B cell (primary cell): ENCODE measurements at regions not wholly inside any gene's neighbourhood (a gene's known extent, or its start where the extent isn't known, plus 50 kb on each side); places are given as distances from the start of the nearest gene placed in this dataset.

Source experiments
- ATAC-seq: fragments of 200-7000 bp; cut with Tn5 transposase; one replicate; pipeline ENCODE4 v1.10.0; 2021; ENCODE audit warnings: low read depth, mild to moderate bottlenecking, moderate number of reproducible peaks, moderate library complexity
- CTCF ChIA-PET: fragments of 350-600 bp; sonication (Branson Sonifier 250); formaldehyde crosslinking; loops from one replicate; lab custom pipeline; 2021; ENCODE audit warnings: antibody characterized with exemption, inconsistent platforms; lab: Charles Lee
- POLR2A ChIA-PET: fragments of 350-600 bp; sonication (Branson Sonifier 250); formaldehyde crosslinking; loops from one replicate; lab custom pipeline; 2021; ENCODE audit warnings: antibody characterized with exemption; lab: Charles Lee
- DNase-seq: peaks from one replicate; pipeline ENCODE4 v3.0.0; 2013
- H2AFZ ChIP-seq: 2 replicates; pipeline ENCODE4 v1.6.1; 2012; ENCODE audit warnings: mild to moderate bottlenecking, low read depth, low read length; ENCODE audit not compliant: insufficient read depth, poor library complexity, severe bottlenecking
- H3K27ac ChIP-seq, 2 donors: 1 replicate in 1 of 2; 2 replicates in 1 of 2; pipeline ENCODE4 v1.5.1; 2012 to 2013; ENCODE audit warnings: low read length in 2 of 2, mild to moderate bottlenecking in 2 of 2, moderate library complexity in 1 of 2
- H3K27me3 ChIP-seq, 4 experiments: fragments of 200-600 bp in 1 of 4; sonication (generic) in 1 of 4; replicated peaks in 1 of 4; 1 replicate in 2 of 4; 2 replicates in 2 of 4; pipeline versions ENCODE4 v1.6.1 to v1.7.0; 2013 to 2016; ENCODE audit warnings: low read length in 3 of 4, mild to moderate bottlenecking in 2 of 4, mixed read lengths in 1 of 4, moderate library complexity in 1 of 4; ENCODE audit not compliant: insufficient read depth in 4 of 4, control insufficient read depth in 3 of 4; ENCODE audit errors: control extremely low read depth in 1 of 4
- H3K36me3 ChIP-seq, 2 experiments: replicated peaks in 1 of 2; 1 replicate in 1 of 2; 2 replicates in 1 of 2; pipeline versions ENCODE4 v1.6.1 to v1.7.1; 2013; ENCODE audit warnings: low read length in 1 of 2; ENCODE audit not compliant: insufficient read depth in 2 of 2, control insufficient read depth in 1 of 2; ENCODE audit errors: control extremely low read depth in 1 of 2, extremely low read depth in 1 of 2
- H3K4me1 ChIP-seq, 2 donors: fragments of 200-600 bp in 1 of 2; sonication (generic) in 1 of 2; 1 replicate in 1 of 2; 2 replicates in 1 of 2; pipeline versions ENCODE4 v1.5.1 to v1.6.1; 2013 to 2017; ENCODE audit warnings: low read length in 2 of 2; ENCODE audit not compliant: control insufficient read depth in 2 of 2, insufficient read depth in 2 of 2
- H3K4me2 ChIP-seq: replicated peaks from 2 replicates; pipeline ENCODE3; 2012; ENCODE audit warnings: mild to moderate bottlenecking, low read depth, low read length; ENCODE audit not compliant: poor library complexity, severe bottlenecking
- H3K4me3 ChIP-seq, 5 experiments: fragments of 200-600 bp in 1 of 5; sonication (generic) in 1 of 5; 1 replicate in 3 of 5; 2 replicates in 2 of 5; pipeline versions ENCODE4 v1.5.1 to v1.7.0; 2011 to 2016; ENCODE audit warnings: low read length in 4 of 5, mild to moderate bottlenecking in 4 of 5, low read depth in 2 of 5, control low read depth in 1 of 5, moderate library complexity in 1 of 5; ENCODE audit not compliant: insufficient read depth in 1 of 5; ENCODE audit errors: control extremely low read depth in 1 of 5, extremely low read depth in 1 of 5
- H3K79me2 ChIP-seq: fragments of 200-600 bp; sonication (generic); one replicate; pipeline ENCODE4 v1.6.0; 2016; ENCODE audit warnings: low read length; ENCODE audit not compliant: control insufficient read depth, insufficient read depth
- H3K9ac ChIP-seq: fragments of 200-600 bp; sonication (generic); 2 replicates; pipeline ENCODE4 v1.6.1; 2017; ENCODE audit warnings: mild to moderate bottlenecking, low read length, moderate library complexity
- H3K9me3 ChIP-seq, 3 donors: one replicate each; pipeline versions ENCODE4 v1.6.1 to v1.7.1; 2013; ENCODE audit warnings: low read length in 2 of 3; ENCODE audit not compliant: control insufficient read depth in 2 of 3, insufficient read depth in 1 of 3; ENCODE audit errors: control extremely low read depth in 1 of 3
- H4K20me1 ChIP-seq: 2 replicates; pipeline ENCODE4 v1.6.0; 2012; ENCODE audit warnings: mild to moderate bottlenecking, low read length; ENCODE audit not compliant: insufficient read depth, control insufficient read depth, poor library complexity, severe bottlenecking
- H3K27ac Mint-ChIP-seq: one replicate; pipeline ENCODE4 v1.8.0; 2021; ENCODE audit warnings: mixed read lengths
- H3K27me3 Mint-ChIP-seq: one replicate; pipeline ENCODE4 v1.8.0; 2021; ENCODE audit warnings: mixed read lengths
- H3K4me1 Mint-ChIP-seq: one replicate; pipeline ENCODE4 v1.8.0; 2021; ENCODE audit warnings: mixed read lengths
- H3K4me3 Mint-ChIP-seq: one replicate; pipeline ENCODE4 v1.8.0; 2021; ENCODE audit warnings: mixed read lengths
- H3K9me3 Mint-ChIP-seq: one replicate; pipeline ENCODE4 v1.8.0; 2022; ENCODE audit warnings: mixed read lengths; ENCODE audit not compliant: insufficient read depth
- EZH2 ChIP-seq: IDR thresholded peaks from 2 replicates; pipeline ENCODE4 v1.6.1; 2012; ENCODE audit warnings: borderline replicate concordance, low read depth, mild to moderate bottlenecking, moderate library complexity, low read length; ENCODE audit not compliant: insufficient read depth, poor library complexity, severe bottlenecking
- WGBS: methylation state at CpG from one replicate; pipeline ENCODE4 v1.1.5; 2013; ENCODE audit warnings: missing lambda C conversion rate; ENCODE audit not compliant: insufficient coverage; 5-methylcytosine and 5-hydroxymethylcytosine counted together
- intact Hi-C: fragments of 100-400 bp; cut with micrococcal nuclease; formaldehyde crosslinking; loops from one replicate; pipeline ENCODE4 v1.10.0; 2022
- TF ChIP-seq, protein P1 (sequence below): fragments of 200-600 bp; IDR thresholded peaks from one replicate; pipeline ENCODE4 v1.8.0; 2022; ENCODE audit warnings: antibody characterized with exemption, mild to moderate bottlenecking

GRCh38 chr4:85409251-85409650 is 65.7 kb upstream of the ARHGAP24 start:
- no peak overlapping the region for H3K4me2 ChIP-seq
- H4K20me1 ChIP-seq, result no peaks in the 10 kb centered on the region
- no peak overlapping the region for H3K9ac ChIP-seq
- H3K4me3 Mint-ChIP-seq, result no peak overlapping the region
- no peaks in the 10 kb centered on the region for H3K27me3 Mint-ChIP-seq
- no peak overlapping the region for H3K27ac ChIP-seq
- H2AFZ ChIP-seq, result no peak overlapping the region
- intact Hi-C loops, result no loop called here
- no peaks in the 10 kb centered on the region for H3K79me2 ChIP-seq
- WGBS, result 93% methylated on average over 2 of the region's 2 CpGs
- no peaks in the 10 kb centered on the region for H3K36me3 ChIP-seq
- POLR2A ChIA-PET, result no interaction called here
- H3K9me3 Mint-ChIP-seq, result no peaks in the 10 kb centered on the region
- no peak for DNase-seq
- CTCF ChIA-PET, result no interaction called here
- H3K27ac Mint-ChIP-seq, result no peak overlapping the region
- no peak overlapping the region for H3K4me3 ChIP-seq
- H3K9me3 ChIP-seq, result no peaks in the 10 kb centered on the region
- ATAC-seq, result no peak
- H3K4me1 Mint-ChIP-seq, result no peaks in the 10 kb centered on the region
- no peaks in the 10 kb centered on the region for H3K4me1 ChIP-seq
- no peak for TF ChIP-seq EZH2
- TF ChIP-seq, protein P1, sequence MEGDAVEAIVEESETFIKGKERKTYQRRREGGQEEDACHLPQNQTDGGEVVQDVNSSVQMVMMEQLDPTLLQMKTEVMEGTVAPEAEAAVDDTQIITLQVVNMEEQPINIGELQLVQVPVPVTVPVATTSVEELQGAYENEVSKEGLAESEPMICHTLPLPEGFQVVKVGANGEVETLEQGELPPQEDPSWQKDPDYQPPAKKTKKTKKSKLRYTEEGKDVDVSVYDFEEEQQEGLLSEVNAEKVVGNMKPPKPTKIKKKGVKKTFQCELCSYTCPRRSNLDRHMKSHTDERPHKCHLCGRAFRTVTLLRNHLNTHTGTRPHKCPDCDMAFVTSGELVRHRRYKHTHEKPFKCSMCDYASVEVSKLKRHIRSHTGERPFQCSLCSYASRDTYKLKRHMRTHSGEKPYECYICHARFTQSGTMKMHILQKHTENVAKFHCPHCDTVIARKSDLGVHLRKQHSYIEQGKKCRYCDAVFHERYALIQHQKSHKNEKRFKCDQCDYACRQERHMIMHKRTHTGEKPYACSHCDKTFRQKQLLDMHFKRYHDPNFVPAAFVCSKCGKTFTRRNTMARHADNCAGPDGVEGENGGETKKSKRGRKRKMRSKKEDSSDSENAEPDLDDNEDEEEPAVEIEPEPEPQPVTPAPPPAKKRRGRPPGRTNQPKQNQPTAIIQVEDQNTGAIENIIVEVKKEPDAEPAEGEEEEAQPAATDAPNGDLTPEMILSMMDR, result no peak
- H3K27me3 ChIP-seq, result no peaks in the 10 kb centered on the region

DNA sequence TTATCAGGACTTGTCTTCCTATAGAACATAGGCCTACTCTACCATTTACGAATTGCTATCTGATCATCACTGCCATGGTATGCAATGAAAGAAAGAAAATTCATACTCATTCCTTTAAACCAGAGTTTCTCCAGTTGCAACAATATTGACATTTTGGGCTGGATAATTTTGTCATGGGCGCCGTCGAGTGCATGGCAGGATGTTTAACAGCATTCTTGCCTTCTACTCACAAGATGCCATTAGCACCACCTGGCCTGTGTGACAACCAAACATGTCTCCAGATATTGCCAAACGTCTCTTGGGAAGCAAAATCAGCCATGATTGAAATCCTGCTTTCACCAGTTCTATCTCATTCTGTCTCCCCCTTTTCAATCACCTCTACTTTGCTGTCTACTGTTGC is 63.6 kb upstream of the ARHGAP24 start:
- no peaks in the 10 kb centered on the region for H4K20me1 ChIP-seq
- no peak overlapping the region for H3K4me2 ChIP-seq
- H3K27me3 ChIP-seq, result no peaks in the 10 kb centered on the region
- ATAC-seq, result no peak
- no peak overlapping the region for H3K27ac Mint-ChIP-seq
- H3K4me3 Mint-ChIP-seq, result no peak overlapping the region
- no peaks in the 10 kb centered on the region for H3K27me3 Mint-ChIP-seq
- intact Hi-C loops, result no loop called here
- no peak overlapping the region for H3K27ac ChIP-seq
- H3K4me1 ChIP-seq, result no peaks in the 10 kb centered on the region
- no peaks in the 10 kb centered on the region for H3K9me3 ChIP-seq
- H3K9ac ChIP-seq, result no peak overlapping the region
- H3K79me2 ChIP-seq, result no peaks in the 10 kb centered on the region
- H3K4me3 ChIP-seq, result no peak overlapping the region
- H2AFZ ChIP-seq, result no peak overlapping the region
- WGBS, result 97% methylated on average over 4 of the region's 5 CpGs
- H3K36me3 ChIP-seq, result no peaks in the 10 kb centered on the region
- CTCF ChIA-PET, result interaction anchor here (0.7 kb wide), 1 partner anchor 150 kb away, joined by 3 read pairs; no protein-coding TSS in a partner anchor
- no peaks in the 10 kb centered on the region for H3K9me3 Mint-ChIP-seq
- DNase-seq, result no peak
- no peaks in the 10 kb centered on the region for H3K4me1 Mint-ChIP-seq
- POLR2A ChIA-PET, result no interaction called here
- TF ChIP-seq EZH2, result no peak
- TF ChIP-seq, protein P1, result no peak
